Adipose tissue (tissue), 3 donors: ENCODE measurements at regions not wholly inside any gene's neighbourhood (a gene's known extent, or its start where the extent isn't known, plus 50 kb on each side); places are given as distances from the start of the nearest gene placed in this dataset.
"Not testable (repeated sequence)": the region's sequence is repeated elsewhere in the genome, so short reads cannot be mapped to it uniquely, and the experiment has no call there.

Experiments used
- H3K27ac ChIP-seq: one replicate; pipeline ENCODE4 v1.5.1; 2013; ENCODE audit warnings: low read depth, low read length
- WGBS, 3 donors: extraction: QIAGEN DNeasy Blood & Tissue Kit; methylation state at CpG; one replicate each; pipeline ENCODE4 v1.1.7; 2013; 5-methylcytosine and 5-hydroxymethylcytosine counted together
- donor health status: healthy with polysubstance abuse.
- donor health status: Bipolar disorder and iron deficiency.
- donor health status: healthy.

DNA sequence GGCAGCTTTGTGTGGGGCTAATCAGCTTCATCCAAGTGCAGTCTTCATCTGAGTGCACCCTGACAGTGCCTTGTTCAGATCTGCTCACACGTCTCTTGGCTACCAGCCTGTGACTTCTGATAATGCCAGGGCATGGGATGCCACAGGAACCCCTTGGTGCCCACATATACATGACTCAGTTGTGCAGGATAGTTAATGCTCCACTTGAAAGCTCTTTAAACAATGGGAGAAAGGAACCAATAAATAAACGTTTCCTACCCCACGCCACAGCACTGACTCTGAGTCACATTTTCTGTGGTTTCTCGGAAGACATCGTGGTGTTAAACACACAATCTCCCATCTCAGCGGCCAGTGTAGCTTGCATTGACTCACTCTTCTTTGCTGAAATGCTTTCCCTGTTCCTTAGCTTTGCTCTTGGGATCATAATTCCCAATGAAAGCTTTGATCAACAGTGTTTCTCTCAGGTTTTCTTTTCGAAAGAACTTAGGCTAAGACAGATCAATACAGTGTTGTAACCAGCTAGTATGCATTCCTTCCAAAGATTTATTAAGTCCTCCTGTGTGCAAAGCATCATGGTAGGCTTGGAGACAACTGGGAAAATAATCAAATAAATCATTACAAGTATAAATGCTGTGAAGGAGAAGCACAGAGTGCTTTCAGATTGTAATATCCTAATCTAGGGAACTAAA is 142.0 kb downstream of the COPS8 start:
- WGBS, 3 donors = 56 to 58% (median 57%) methylated on average over 7 of the region's 7 CpGs
- no peak overlapping the region for H3K27ac ChIP-seq

DNA sequence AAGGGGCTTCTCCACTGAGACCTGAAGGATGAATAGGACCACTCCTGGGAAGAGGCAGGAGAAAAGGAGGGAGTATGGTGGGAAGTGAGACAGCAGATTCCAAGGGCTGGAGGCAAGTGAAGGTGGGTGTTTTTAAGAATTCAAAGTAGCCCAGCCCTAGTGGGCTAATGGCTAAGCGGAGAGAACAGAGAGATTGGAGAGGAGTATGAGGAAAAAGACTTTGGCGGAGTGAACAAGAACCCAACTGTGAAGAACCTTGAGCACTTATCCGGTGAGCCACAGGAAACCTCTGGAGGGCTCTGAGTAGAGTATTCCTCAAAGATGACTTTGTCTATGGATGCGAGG is 142.6 kb downstream of the COPS8 start:
- H3K27ac ChIP-seq = no peak overlapping the region
- 91 to 96% (median 92%) methylated on average over 4 of the region's 4 CpGs for WGBS, 3 donors

GRCh38 chr2:237229905-237230304 is 144.2 kb downstream of the COPS8 start:
- H3K27ac ChIP-seq = no peak overlapping the region
- WGBS, 3 donors = 90 to 94% (median 93%) methylated on average over 2 of the region's 2 CpGs

DNA sequence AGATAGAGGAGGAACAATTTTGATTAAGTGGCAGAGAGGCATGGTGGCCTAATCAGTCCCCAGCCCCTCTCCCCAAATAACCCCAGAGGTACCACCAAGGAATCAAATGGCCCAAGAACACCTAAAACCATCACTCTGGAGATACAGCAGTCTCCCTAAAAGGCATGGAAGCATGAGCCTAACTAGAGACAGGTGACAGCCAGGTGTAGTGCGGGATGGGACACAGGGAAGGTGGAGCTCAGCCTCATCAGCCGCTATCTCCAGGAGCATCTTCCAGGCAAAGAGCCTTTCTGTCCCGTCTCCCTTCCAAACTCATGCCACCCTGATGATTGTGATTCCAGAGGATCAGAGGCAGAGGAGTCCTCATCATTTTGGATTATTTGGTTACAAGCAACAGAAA is 144.7 kb downstream of the COPS8 start:
- 89 to 97% (median 94%) methylated on average over 3 of the region's 3 CpGs for WGBS, 3 donors
- no peak overlapping the region for H3K27ac ChIP-seq

GRCh38 chr2:237231593-237231992 is 145.9 kb downstream of the COPS8 start:
- WGBS, 3 donors = 85 to 86% (median 86%) methylated on average over 9 of the region's 9 CpGs
- H3K27ac ChIP-seq = no peak overlapping the region

DNA sequence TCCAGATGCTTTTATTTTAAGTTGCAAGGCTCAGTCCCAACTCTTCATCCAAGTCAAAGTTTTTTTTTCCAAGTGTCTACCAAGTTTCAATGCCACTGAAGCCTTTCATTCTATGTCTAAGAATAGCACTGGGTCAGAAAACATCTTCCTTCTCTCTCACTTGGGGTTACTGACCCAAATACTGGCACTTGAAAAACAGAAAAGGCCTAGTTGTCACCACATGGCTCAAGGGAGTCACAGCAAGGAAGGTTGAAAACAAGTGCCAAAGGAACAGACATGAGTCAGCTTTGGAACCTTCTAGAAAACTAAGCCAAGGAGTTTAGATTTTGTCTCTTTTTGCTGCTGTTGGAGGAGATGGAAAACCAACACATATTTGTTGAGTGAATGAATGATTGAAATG is 146.5 kb downstream of the COPS8 start:
- no peak overlapping the region for H3K27ac ChIP-seq

DNA sequence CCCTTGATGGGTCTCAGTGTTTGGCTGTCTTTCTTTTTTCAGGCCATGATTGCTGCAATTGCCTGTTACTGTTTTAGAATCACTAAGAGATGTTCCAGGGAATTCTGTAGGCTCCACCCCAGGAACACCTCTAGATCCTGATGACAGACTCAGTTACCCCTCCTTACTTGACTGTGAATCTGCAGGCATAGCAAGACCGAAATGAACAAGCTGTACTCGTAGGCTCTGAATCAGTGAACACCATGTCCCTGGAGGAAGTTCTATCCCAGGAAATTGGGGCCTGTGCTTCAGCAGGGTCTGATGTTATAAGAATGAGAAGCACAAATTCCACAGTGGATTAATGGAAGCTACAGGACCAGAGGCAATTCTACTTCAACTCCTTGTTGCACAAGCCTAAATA is 148.6 kb downstream of the COPS8 start:
- H3K27ac ChIP-seq = no peak overlapping the region
- 73 to 92% (median 86%) methylated on average over 2 of the region's 2 CpGs for WGBS, 3 donors

- WGBS, 3 donors = 57 to 75% (median 67%) methylated on average over 6 of the region's 6 CpGs
- H3K27ac ChIP-seq = no peak overlapping the region
Measured at GRCh38 chr2:237235383-237236095, 149.8 kb downstream of the COPS8 start.

DNA sequence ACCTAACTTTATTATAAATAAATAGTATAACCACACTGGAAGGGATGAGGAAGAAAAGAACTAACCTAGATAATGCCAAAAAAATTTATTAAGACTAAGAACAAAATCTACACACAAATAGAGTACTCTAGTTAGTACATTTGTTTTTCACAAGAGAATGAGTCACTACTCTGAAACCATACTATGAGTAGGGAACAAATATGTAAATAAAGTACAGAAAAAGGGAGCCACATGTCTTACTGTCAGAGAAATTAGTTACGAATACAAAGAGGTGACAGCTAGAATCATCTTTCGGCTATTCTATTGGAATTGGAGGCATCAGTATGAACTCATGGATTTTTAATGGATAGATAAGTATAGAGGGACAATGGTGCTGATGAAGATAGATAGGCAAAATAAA is 150.5 kb downstream of the COPS8 start:
- no peak overlapping the region for H3K27ac ChIP-seq
- WGBS, 3 donors = 95 to 97% (median 96%) methylated on average over 2 of the region's 2 CpGs

- WGBS, 3 donors = 52 to 63% (median 60%) methylated on average over 3 of the region's 3 CpGs
- no peak overlapping the region for H3K27ac ChIP-seq
Measured at GRCh38 chr2:237238249-237238648, 152.6 kb downstream of the COPS8 start.

DNA sequence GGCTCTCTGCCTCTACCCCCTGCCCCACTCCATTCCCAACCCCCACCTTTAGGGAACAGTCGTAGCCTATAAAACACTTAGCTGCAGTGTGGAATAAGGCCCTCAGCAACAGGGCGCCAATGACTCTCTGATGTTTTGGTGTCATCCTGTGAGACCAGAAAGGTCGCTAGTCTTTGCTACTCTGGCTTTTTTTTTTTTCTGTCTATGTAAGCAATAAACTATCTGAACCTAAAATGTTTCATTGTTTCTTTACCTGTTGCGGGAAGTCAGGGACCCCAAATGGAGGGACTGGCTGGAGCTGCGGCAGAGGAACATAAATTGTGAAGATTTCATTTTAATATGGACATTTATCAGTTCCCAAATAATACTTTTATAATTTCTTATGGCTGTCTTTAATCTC is 154.6 kb downstream of the COPS8 start:
- WGBS, 3 donors = 91 to 95% (median 92%) methylated on average over 5 of the region's 5 CpGs
- H3K27ac ChIP-seq = no peak overlapping the region

- H3K27ac ChIP-seq = not testable (repeated sequence)
- WGBS, 3 donors = 83 to 93% (median 85%) methylated on average over 3 of the region's 3 CpGs
Measured at GRCh38 chr2:237240868-237241267, 155.2 kb downstream of the COPS8 start.

DNA sequence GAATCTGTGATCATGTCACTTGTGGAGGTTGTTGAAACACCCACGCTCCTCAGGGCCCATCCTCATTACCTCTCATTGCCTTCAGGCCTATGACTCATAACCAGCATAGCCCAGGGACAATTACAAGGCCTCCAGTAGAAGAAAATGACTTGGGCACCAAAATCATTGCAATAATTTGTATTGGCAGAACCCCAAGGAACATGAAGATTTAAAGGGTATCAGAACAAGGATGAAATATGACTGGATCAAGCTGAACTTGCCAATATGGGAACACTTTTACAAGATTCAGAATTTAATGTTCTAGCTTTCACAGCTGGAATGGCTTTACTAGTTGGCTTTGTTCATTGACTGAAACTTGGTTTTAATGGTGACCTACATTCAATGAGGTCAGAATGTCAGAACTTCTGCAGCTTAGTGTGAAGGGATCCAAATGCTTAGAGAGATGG is 156.4 kb downstream of the COPS8 start:
- no peak overlapping the region for H3K27ac ChIP-seq
- WGBS, 3 donors = 78 to 79% (median 79%) methylated on average over 1 of the region's 1 CpG

GRCh38 chr2:237243487-237243886 is 157.8 kb downstream of the COPS8 start:
- 56 to 74% (median 60%) methylated on average over 2 of the region's 2 CpGs for WGBS, 3 donors
- no peak overlapping the region for H3K27ac ChIP-seq

- 64 to 78% (median 78%) methylated on average over 2 of the region's 2 CpGs for WGBS, 3 donors
- no peak overlapping the region for H3K27ac ChIP-seq
Measured at GRCh38 chr2:237244178-237244577, 158.5 kb downstream of the COPS8 start.

DNA sequence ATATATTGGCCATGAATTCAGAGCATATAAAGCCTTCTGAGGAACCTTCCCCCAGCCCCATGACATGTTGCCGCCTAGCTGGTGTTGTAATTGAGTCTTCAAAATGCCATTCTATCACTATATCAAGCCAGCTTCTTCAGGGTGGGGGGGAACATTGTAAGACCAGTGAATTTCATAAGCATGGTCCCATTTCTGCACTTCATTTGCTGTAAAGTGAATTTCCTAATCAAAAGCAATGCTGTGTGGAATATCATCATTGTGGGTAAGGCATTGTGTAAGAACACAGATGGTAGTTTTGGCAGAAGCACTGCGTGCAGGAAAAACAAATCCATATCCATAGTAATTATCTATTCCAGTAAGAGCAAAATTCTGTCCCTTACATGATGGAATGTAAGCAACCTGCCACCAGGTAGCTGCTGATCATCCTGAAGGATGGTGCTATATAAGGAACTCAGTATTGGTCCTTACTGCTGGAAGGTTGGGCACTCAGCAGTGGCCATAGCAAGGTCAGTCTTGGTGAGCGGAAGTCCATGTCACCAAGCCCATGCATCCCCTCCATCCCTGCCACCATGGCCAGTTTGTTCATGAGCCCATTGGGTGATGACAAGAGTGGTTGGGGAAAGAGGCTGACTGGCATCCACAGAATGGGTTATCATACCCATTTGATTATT is 159.4 kb downstream of the COPS8 start:
- no peak overlapping the region for H3K27ac ChIP-seq
- WGBS, 3 donors = 54 to 82% (median 62%) methylated on average over 3 of the region's 3 CpGs

GRCh38 chr2:237250599-237250998 is 163.4 kb downstream of the COL6A3 start:
- 91 to 98% (median 93%) methylated on average over 3 of the region's 3 CpGs for WGBS, 3 donors
- H3K27ac ChIP-seq = no peak overlapping the region

GRCh38 chr2:237251986-237252385 is 162.0 kb downstream of the COL6A3 start:
- no peak overlapping the region for H3K27ac ChIP-seq
- WGBS, 3 donors = 44 to 78% (median 72%) methylated on average over 2 of the region's 2 CpGs

DNA sequence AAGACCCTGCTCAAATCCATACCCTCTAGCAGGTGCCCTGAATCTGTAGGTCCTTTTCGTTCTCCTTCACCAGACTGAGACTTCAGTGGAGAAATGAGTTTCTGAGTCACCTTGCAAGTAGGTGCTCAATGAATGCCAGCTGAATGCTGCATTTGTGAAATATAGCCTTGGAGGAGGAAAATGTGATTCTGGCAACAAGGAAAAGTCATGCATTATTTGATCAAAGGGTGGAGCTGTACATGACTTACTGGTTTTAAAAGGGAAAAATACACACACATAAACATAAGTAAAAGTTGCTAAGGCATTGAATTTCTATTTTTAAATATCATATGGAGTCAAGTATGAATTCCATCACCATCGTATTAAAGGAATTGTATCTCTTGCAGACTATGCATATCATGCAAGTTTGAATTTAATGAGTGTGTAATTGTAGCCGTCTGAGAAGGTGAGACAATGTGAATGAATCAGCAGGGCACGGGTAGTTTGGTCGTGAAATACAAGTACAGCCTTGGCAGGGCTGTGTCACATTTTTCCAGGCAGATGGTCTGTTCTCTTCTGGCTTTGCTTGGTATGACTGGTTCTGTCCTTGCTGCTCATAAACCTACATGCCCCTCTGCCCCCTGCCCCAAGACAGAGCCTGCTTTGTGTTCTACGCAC is 160.8 kb downstream of the COL6A3 start:
- no peak overlapping the region for H3K27ac ChIP-seq
- whole genome bisulfite sequencing, 3 donors = 74 to 93% (median 88%) methylated on average over 6 of the region's 6 CpGs
